Neutrophil (primary cell): ENCODE measurements at regions not wholly inside any gene's neighbourhood (a gene's known extent, or its start where the extent isn't known, plus 50 kb on each side); places are given as distances from the start of the nearest gene placed in this dataset.

Source experiments
- H3K27ac ChIP-seq: fragments of 200-600 bp; sonication (generic); 2 replicates; pipeline ENCODE4 v1.5.1; 2016; ENCODE audit warnings: mild to moderate bottlenecking, moderate library complexity
- H3K27me3 ChIP-seq: fragments of 200-600 bp; sonication (generic); 2 replicates; pipeline ENCODE4 v1.6.0; 2016; ENCODE audit warnings: mild to moderate bottlenecking
- H3K36me3 ChIP-seq: fragments of 200-600 bp; sonication (generic); 2 replicates; pipeline ENCODE4 v1.5.1; 2017
- H3K4me1 ChIP-seq, 2 experiments: fragments of 200-600 bp in 1 of 2; sonication (generic) in 1 of 2; 1 replicate in 1 of 2; 2 replicates in 1 of 2; pipeline versions ENCODE4 v1.5.1 to v1.6.1; 2013 to 2016; ENCODE audit warnings: low read depth in 1 of 2, low read length in 1 of 2, mild to moderate bottlenecking in 1 of 2, moderate library complexity in 1 of 2; ENCODE audit not compliant: control insufficient read depth in 1 of 2, insufficient read depth in 1 of 2
- H3K4me3 ChIP-seq, 2 experiments: fragments of 200-600 bp in 1 of 2; sonication (generic) in 1 of 2; 1 replicate in 1 of 2; 2 replicates in 1 of 2; pipeline ENCODE4 v1.5.1; 2013 to 2016; ENCODE audit warnings: low read depth in 1 of 2, low read length in 1 of 2, mild to moderate bottlenecking in 1 of 2, moderate library complexity in 1 of 2
- H3K9me3 ChIP-seq: fragments of 200-600 bp; sonication (generic); 2 replicates; pipeline ENCODE4 v1.5.1; 2016
- TF ChIP-seq, protein P1 (sequence below): fragments of 200-600 bp; sonication (generic); IDR thresholded peaks from 2 replicates; pipeline ENCODE4 v1.5.1; 2016; ENCODE audit warnings: antibody characterized with exemption

DNA sequence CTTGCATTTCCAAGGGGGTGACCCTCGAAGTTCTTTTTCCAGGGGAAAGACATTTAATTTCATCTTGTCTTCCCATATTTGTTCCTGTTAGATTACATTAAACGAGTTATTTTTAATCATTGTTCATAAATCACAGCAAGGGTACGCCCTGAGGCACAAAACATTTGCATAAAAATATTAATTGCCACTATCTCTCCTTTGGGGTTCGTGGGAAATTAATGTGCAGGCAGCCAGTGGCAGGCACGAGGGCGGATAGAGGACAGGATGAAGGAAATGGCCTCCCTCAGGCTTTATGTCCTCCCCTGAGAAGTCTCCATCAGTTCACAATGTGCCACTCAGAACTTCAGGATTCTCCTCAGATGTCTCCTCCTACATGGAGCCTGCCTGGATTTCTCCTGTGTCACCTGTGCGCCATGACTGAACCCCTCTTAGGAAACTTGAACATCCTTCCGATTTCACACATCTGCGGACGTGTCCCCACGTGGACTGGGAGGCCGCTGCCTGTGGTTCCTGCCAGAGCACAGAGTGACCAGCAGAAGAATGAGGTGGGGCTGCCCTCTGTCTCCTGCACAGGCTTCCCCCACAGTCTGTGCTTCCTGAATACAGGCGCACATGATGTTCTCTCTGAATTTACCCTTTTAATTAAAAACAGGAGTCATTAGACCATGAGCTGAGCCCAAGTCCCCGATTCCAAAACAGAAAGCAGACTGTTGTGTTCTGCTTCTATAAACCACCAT, 1085.9 kb downstream of the TBC1D22A start:
- Histone ChIP-seq H3K4me1 (no peaks in the 10 kb centered on the region), H3K9me3 (no peaks in the 10 kb centered on the region), H3K36me3 (no peaks in the 10 kb centered on the region), H3K4me3 (no peak overlapping the region), H3K27ac (no peak overlapping the region), H3K27me3 (peaks cover 8% of the 10 kb centered on the region)
- TF ChIP-seq, protein P1, sequence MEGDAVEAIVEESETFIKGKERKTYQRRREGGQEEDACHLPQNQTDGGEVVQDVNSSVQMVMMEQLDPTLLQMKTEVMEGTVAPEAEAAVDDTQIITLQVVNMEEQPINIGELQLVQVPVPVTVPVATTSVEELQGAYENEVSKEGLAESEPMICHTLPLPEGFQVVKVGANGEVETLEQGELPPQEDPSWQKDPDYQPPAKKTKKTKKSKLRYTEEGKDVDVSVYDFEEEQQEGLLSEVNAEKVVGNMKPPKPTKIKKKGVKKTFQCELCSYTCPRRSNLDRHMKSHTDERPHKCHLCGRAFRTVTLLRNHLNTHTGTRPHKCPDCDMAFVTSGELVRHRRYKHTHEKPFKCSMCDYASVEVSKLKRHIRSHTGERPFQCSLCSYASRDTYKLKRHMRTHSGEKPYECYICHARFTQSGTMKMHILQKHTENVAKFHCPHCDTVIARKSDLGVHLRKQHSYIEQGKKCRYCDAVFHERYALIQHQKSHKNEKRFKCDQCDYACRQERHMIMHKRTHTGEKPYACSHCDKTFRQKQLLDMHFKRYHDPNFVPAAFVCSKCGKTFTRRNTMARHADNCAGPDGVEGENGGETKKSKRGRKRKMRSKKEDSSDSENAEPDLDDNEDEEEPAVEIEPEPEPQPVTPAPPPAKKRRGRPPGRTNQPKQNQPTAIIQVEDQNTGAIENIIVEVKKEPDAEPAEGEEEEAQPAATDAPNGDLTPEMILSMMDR = no peak

DNA sequence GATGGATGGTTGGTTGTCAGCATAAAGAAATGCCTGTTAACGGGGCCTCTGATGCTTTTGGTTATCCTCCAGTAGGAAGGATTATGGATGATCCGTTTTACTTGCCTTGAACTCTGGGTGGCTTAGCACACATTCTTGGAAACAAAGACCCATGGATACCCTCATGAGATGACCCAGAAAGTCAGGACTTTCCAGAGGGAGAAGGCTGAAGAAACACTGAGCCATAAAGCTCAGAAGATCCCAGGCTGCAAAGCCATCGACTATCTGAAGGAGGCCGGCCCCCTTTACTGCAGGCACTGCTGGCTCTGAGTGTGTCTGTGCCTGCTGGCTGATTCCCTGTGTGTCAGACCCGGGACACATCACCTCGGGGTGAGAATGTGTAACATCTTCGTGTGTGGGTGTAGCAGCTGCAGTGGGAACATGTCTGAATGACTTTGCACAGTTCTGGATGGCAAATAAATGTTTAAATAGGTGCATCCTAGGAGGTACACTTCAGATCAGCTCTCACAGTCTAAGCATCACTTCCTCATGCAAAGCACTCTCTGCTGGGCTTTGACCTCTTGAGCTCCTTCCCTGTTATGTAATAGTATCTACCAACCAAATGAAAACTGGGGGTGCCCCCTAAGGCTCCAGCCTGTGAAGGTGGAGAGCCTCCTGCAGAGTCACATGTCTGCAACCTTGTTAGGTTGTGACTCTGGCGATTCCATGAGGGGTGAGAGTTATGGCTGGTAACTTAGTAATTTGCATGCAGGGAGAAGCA, 1084.9 kb downstream of the TBC1D22A start:
- no peak overlapping the region for H3K4me3 ChIP-seq
- TF ChIP-seq, protein P1 = no peak
- no peak overlapping the region for H3K27ac ChIP-seq

DNA sequence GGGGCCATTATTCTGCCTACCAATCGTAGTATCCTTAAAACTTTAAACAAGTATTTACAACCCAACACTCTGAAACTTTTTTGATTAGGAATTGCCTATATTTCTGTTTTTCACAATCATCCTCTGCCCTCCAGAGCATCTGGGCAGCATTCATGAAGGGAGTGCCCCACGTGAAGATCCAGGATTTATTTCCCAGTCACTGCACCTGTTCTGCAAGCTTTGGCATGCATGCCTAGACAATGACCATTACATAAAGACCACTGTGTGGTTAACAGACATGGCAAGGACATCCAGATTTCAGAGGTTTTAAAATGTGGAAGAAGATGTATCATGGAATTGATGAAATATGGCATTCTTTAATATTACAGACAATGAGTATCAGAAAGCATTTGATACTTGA, 1083.8 kb downstream of the TBC1D22A start:
- TF ChIP-seq, protein P1 = no peak
- Histone ChIP-seq H3K4me1 (no peaks in the 10 kb centered on the region), H3K27ac (no peak overlapping the region), H3K4me3 (no peak overlapping the region), H3K9me3 (no peaks in the 10 kb centered on the region), H3K36me3 (no peaks in the 10 kb centered on the region), H3K27me3 (peaks cover 3% of the 10 kb centered on the region)

More for the DNA sequence above, 1084.9 kb downstream of the TBC1D22A start:
- H3K27me3 ChIP-seq = peaks cover 8% of the 10 kb centered on the region
- no peaks in the 10 kb centered on the region for H3K9me3 ChIP-seq
- no peaks in the 10 kb centered on the region for H3K36me3 ChIP-seq
- no peaks in the 10 kb centered on the region for H3K4me1 ChIP-seq

DNA sequence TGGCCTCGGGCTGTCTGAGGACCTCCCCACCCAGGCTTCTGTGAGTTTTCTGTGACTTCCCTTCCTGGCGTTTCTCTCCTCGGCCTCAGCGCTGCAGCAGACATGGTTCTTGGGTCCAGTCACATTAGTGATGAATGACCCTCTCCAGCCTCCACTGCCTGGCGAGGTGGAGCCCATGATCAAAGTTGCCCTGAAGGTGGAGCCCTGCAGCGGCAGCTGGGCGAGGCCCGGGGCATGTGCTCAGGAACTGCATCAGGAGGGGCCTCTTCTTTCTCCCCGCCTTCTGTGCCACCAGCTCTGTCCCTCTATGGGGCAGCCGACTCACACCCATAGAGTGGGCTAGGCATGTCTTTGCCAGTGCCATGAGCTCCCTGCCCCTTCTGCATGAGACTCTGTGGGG, 1079.7 kb downstream of the TBC1D22A start:
- Histone ChIP-seq H3K4me3 (no peak overlapping the region), H3K36me3 (no peaks in the 10 kb centered on the region), H3K4me1 (no peaks in the 10 kb centered on the region), H3K9me3 (no peaks in the 10 kb centered on the region), H3K27me3 (no peaks in the 10 kb centered on the region), H3K27ac (no peak overlapping the region)
- TF ChIP-seq, protein P1 = no peak

DNA sequence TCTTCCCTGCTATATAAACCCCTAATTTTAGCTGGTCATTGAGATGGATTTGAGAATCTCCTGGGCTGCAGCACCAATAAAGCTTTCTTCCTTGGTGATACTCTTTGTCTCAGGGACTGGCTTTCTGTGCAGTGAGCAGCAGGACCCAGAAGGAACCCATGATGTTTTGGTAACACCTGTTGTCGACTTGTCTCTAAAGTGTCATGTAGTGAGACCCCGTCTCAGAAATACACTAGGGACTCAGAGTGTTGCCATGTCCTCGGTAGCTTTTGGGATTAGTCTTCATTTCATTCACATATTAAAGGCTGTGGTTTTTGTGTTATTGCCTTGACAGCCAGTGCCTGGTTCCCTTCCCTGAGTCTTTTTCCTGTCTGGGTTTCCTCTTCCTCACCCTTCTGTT, 1078.7 kb downstream of the TBC1D22A start:
- no peak overlapping the region for H3K27ac ChIP-seq
- no peak overlapping the region for H3K4me3 ChIP-seq
- TF ChIP-seq, protein P1 = no peak
- no peaks in the 10 kb centered on the region for H3K36me3 ChIP-seq
- no peaks in the 10 kb centered on the region for H3K9me3 ChIP-seq
- no peaks in the 10 kb centered on the region for H3K4me1 ChIP-seq
- H3K27me3 ChIP-seq = no peaks in the 10 kb centered on the region
